Peyer's patch (tissue), 4 donors: ENCODE measurements at regions not wholly inside any gene's neighbourhood (a gene's known extent, or its start where the extent isn't known, plus 50 kb on each side); places are given as distances from the start of the nearest gene placed in this dataset.

Source experiments
- DNase-seq, 3 donors: peaks; one replicate each; pipeline ENCODE4 v3.0.0-alpha.2; 2017 to 2019
- H3K27ac ChIP-seq, 4 donors: fragments of 200-600 bp; sonication (generic); one replicate each; pipeline ENCODE4 v1.5.1; 2016 to 2019
- H3K27me3 ChIP-seq, 2 donors: fragments of 200-600 bp; sonication (generic); one replicate each; pipeline ENCODE4 v1.5.1; 2019
- H3K36me3 ChIP-seq, 3 donors: fragments of 200-600 bp; sonication (generic); one replicate each; pipeline ENCODE4 v1.5.1; 2016 to 2019
- H3K4me1 ChIP-seq, 4 donors: fragments of 200-600 bp; sonication (generic); one replicate each; pipeline ENCODE4 v1.5.1; 2016 to 2019
- H3K4me3 ChIP-seq, 4 donors: fragments of 200-600 bp; sonication (generic); 1 replicate in 3 of 4; 2 replicates in 1 of 4; pipeline ENCODE4 v1.5.1; 2016 to 2019; ENCODE audit warnings: mild to moderate bottlenecking in 1 of 4
- H3K9me3 ChIP-seq, 4 donors: fragments of 200-600 bp; sonication (generic); one replicate each; pipeline ENCODE4 v1.5.1; 2016 to 2019; ENCODE audit warnings: mild to moderate bottlenecking in 1 of 4
- POLR2A ChIP-seq, 2 donors: fragments of 450-650 bp; IDR thresholded peaks; one replicate each; pipeline ENCODE4 v1.5.1; 2017; ENCODE audit warnings: antibody characterized with exemption in 2 of 2, mild to moderate bottlenecking in 2 of 2, moderate library complexity in 2 of 2
- TF ChIP-seq, protein P1 (sequence below), 6 experiments: fragments of 450-650 bp in 4 of 6; fragments of 200-600 bp in 2 of 6; sonication (generic) in 1 of 6; IDR thresholded peaks; one replicate each; pipeline ENCODE4 v1.5.1; 2017 to 2019; ENCODE audit warnings: antibody characterized with exemption in 6 of 6, mild to moderate bottlenecking in 3 of 6, moderate library complexity in 1 of 6

DNA sequence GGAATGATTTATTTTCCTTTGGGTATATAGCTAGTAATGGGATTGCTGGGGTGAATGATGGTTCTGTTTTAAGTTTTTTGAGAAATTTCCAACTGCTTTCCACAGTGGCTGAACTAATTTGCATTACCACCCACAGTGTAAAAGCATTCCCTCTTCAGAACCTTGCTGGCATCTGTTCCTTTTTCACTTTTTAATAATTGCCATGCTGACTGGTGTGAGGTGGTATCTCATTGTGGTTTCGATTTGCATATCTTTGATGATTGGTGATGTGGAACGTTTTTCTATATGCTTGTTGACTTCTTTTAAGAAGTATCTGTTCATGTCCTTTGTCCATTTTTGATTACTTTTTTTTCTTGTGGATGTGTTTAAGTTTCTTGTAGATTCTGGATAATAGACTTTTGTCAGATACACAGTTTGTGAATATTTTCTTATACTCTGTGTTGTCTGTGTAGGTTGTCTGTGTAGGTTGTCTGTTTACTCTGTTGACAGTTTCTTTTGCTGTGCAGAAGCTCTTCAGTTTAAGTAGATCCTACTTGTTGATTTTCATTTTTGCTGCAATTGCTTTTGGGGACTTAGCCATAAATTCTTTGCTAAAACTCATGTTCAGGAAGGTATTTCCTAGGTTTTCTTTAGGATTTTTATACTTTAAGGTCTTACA lies 291.8 kb upstream of the DDI1 start:
- H3K4me1 ChIP-seq = no peaks in the 10 kb centered on the region
- H3K9me3 ChIP-seq = no peaks in the 10 kb centered on the region
- H3K27me3 ChIP-seq = no peaks in the 10 kb centered on the region
- no peaks in the 10 kb centered on the region for H3K36me3 ChIP-seq
- TF ChIP-seq POLR2A (IDR thresholded peaks at IDR 0.05) = no peak
- TF ChIP-seq, protein P1, sequence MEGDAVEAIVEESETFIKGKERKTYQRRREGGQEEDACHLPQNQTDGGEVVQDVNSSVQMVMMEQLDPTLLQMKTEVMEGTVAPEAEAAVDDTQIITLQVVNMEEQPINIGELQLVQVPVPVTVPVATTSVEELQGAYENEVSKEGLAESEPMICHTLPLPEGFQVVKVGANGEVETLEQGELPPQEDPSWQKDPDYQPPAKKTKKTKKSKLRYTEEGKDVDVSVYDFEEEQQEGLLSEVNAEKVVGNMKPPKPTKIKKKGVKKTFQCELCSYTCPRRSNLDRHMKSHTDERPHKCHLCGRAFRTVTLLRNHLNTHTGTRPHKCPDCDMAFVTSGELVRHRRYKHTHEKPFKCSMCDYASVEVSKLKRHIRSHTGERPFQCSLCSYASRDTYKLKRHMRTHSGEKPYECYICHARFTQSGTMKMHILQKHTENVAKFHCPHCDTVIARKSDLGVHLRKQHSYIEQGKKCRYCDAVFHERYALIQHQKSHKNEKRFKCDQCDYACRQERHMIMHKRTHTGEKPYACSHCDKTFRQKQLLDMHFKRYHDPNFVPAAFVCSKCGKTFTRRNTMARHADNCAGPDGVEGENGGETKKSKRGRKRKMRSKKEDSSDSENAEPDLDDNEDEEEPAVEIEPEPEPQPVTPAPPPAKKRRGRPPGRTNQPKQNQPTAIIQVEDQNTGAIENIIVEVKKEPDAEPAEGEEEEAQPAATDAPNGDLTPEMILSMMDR (IDR thresholded peaks at IDR 0.05) = no peak
- H3K4me3 ChIP-seq = no peak overlapping the region
- no peak overlapping the region for H3K27ac ChIP-seq
- no peak for DNase-seq

DNA sequence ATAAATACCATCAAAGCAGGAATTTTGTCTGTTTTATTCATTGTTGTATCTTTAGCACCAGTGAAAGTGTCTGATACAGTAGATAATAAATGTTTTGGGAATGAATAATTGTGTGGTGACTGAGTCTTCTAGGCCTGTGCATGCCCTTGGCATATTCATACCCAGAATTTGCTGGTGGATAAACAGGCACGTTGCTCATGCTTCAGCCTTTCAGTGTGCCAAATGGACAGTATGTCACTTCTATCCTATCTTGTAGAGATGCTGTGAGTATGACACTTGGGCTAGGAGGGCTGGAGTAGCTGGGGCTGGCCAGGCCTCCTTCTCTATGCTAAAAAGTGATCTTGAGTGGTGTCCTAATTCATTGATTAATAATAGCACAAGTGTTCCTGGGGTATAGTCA lies 287.3 kb upstream of the DDI1 start:
- Histone ChIP-seq H3K9me3 (no peaks in the 10 kb centered on the region), H3K4me1 (no peaks in the 10 kb centered on the region), H3K36me3 (no peaks in the 10 kb centered on the region), H3K4me3 (no peak overlapping the region), H3K27me3 (no peaks in the 10 kb centered on the region), H3K27ac (no peak overlapping the region)
- no peak for TF ChIP-seq POLR2A (IDR thresholded peaks at IDR 0.05)
- TF ChIP-seq, protein P1 (IDR thresholded peaks at IDR 0.05) = no peak
- DNase-seq = no peak

DNA sequence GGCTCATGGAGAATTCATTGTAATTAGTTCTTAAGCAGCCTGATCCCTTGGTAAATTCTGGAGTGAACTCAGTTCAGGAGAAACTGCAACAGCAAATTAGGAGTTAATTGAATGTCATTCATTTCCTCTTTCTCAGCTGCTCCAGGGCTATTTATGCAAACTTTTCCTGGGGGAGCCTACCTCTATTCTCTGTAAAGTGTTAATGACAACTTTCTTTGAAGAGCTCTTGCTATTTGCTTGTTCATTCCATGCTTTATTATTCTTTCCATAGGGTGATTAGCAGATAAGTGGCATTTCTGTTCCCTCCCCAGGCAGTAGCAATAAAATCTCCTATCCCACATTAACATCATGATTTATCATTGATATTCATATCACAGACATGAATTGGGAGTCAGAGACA lies 267.6 kb upstream of the DDI1 start:
- H3K4me1 ChIP-seq = no peaks in the 10 kb centered on the region
- no peak overlapping the region for H3K4me3 ChIP-seq
- no peaks in the 10 kb centered on the region for H3K9me3 ChIP-seq
- H3K27me3 ChIP-seq = no peaks in the 10 kb centered on the region
- no peak overlapping the region for H3K27ac ChIP-seq
- H3K36me3 ChIP-seq = no peaks in the 10 kb centered on the region
- no peak for DNase-seq
- TF ChIP-seq, protein P1 (IDR thresholded peaks at IDR 0.05) = no peak
- TF ChIP-seq POLR2A (IDR thresholded peaks at IDR 0.05) = no peak

DNA sequence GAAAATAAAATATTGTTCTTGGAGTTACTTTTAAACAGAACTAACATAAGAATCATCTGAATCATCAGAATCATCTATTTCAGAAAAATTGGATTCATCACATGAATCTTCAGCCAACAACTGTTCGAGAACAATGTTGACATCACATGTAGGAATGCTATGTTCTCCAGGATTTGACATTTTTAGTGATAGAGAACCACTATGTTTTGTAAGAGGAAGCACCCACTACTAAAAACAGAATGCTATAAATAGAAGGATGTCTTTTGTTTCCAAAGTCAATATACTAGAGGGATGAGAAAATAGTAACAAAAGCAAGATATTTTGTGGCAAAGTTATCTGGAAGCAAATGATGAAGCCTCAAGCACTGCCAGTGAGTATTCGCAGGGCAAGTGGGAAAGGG lies 263.4 kb upstream of the DDI1 start:
- no peaks in the 10 kb centered on the region for H3K9me3 ChIP-seq
- no peak for TF ChIP-seq POLR2A (IDR thresholded peaks at IDR 0.05)
- TF ChIP-seq, protein P1 (IDR thresholded peaks at IDR 0.05) = no peak
- no peaks in the 10 kb centered on the region for H3K27me3 ChIP-seq
- no peak overlapping the region for H3K27ac ChIP-seq
- H3K4me1 ChIP-seq = no peaks in the 10 kb centered on the region
- H3K36me3 ChIP-seq = no peaks in the 10 kb centered on the region
- no peak overlapping the region for H3K4me3 ChIP-seq
- no peak for DNase-seq

DNA sequence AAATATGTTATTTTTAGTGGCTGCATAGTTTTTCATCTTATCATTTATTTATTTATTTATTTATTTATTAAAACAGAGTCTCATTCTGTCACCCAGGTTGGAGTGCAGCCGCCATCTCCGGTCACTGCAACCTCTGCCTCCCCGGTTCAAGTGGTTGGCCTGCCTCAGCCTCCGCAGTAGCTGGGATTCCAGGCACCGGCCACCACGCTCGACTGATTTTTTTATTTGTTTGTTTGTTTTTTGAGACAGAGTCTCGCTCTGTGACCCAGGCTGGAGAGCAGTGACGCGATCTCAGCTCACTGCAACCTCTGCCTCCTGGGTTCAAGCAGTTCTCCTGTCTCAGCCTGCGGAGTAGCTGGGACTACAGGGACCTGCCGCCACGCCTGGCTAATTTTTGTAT lies 262.9 kb upstream of the DDI1 start:
- no peaks in the 10 kb centered on the region for H3K36me3 ChIP-seq
- H3K4me1 ChIP-seq = no peaks in the 10 kb centered on the region
- H3K4me3 ChIP-seq = no peak overlapping the region
- no peak overlapping the region for H3K27ac ChIP-seq
- no peaks in the 10 kb centered on the region for H3K9me3 ChIP-seq
- no peaks in the 10 kb centered on the region for H3K27me3 ChIP-seq
- TF ChIP-seq, protein P1 (IDR thresholded peaks at IDR 0.05) = no peak
- TF ChIP-seq POLR2A (IDR thresholded peaks at IDR 0.05) = no peak
- no peak for DNase-seq

DNA sequence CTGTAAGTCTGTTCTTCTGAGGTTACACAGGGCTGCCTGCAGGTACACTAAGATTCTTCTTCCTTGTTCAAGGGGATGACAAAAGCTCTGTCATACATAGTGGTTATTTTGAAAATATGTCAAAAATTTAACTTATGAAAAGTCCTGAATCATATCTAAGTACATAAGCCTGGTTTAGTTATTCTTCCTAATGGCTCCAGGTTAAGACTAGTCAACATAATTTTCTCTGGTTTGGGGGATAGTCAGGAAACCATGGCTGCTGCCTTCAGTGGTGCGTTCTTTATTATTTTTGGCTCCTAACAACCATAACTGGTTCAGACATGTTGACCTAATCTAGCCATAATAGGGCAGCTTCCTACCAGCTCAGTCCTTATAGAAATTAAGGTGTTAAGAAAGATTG lies 257.4 kb upstream of the DDI1 start:
- DNase-seq = no peak
- Histone ChIP-seq H3K4me1 (no peaks in the 10 kb centered on the region), H3K4me3 (no peak overlapping the region), H3K9me3 (no peaks in the 10 kb centered on the region), H3K27ac (no peak overlapping the region), H3K27me3 (no peaks in the 10 kb centered on the region), H3K36me3 (no peaks in the 10 kb centered on the region)
- TF ChIP-seq POLR2A (IDR thresholded peaks at IDR 0.05) = no peak
- TF ChIP-seq, protein P1 (IDR thresholded peaks at IDR 0.05) = no peak
